ENCODE measurements at regions not wholly inside any gene's neighbourhood (a gene's known extent, or its start where the extent isn't known, plus 50 kb on each side); places are given as distances from the start of the nearest gene placed in this dataset.

GRCh38 chr9:26710008-26710407 is 182.6 kb downstream of the CAAP1 start:
- no peak overlapping the region for H2AFZ ChIP-seq (ENCODE audit: low read length)
- no peak overlapping the region for H3K18ac ChIP-seq (ENCODE audit: extremely low read depth, low read length)
- H2BK12ac ChIP-seq (ENCODE audit: low read depth, low read length) = no peak overlapping the region; the same call in 1 of the 2 replicates
- H3K23ac ChIP-seq (ENCODE audit: insufficient read length) = no peak overlapping the region
- DNase-seq (ENCODE audit: low read depth in 1 of 2, low spot score in 2 of 2) (no peak), FAIRE-seq (no peak)
- no peak overlapping the region for H2BK120ac ChIP-seq (replicated peaks; ENCODE audit: low read depth, low read length)
- no peak overlapping the region for H4K5ac ChIP-seq (ENCODE audit: insufficient read length, low read depth, low read length)
- ChIA-PET CTCF (ENCODE audit: partially characterized antibody) (interaction anchor here (0.6 to 2.5 kb wide), 3 partner anchors 14 to 96 kb away, joined by 3 to 10 read pairs (median 3); no protein-coding TSS in a partner anchor), POLR2A (ENCODE audit: partially characterized antibody) (no interaction called here)
- H2BK15ac ChIP-seq (ENCODE audit: low read length) = no peak overlapping the region
- no peak overlapping the region for H2AK5ac ChIP-seq (ENCODE audit: low read depth, low read length)
- no peaks in the 10 kb centered on the region for H4K20me1 ChIP-seq (replicated peaks in 1 of 2; ENCODE audit: control insufficient read depth in 1 of 2, insufficient read depth in 2 of 2, low read length in 2 of 2)
- H3K9ac ChIP-seq (replicated peaks in 1 of 4; ENCODE audit: extremely low read depth in 1 of 4, low read depth in 3 of 4, low read length in 3 of 4) = no peak overlapping the region
- no peak overlapping the region for H3K4ac ChIP-seq (replicated peaks; ENCODE audit: insufficient read length, low read depth, low read length)
- H3K23me2 ChIP-seq (ENCODE audit: low read depth, low read length) = peaks cover 3% of the 10 kb centered on the region; the same call in 1 of the 2 replicates
- H3K14ac ChIP-seq (ENCODE audit: insufficient read length) = no peak overlapping the region
- no peak overlapping the region for H2BK20ac ChIP-seq (ENCODE audit: low read length)
- H3K9me3 ChIP-seq (ENCODE audit: insufficient read depth in 2 of 2, low read depth in 1 of 2, low read length in 1 of 2) = no peaks in the 10 kb centered on the region
- H3K4me3 ChIP-seq (ENCODE audit: extremely low read depth in 1 of 4, insufficient read depth in 2 of 4, low read depth in 3 of 4, low read length in 4 of 4) = no peak overlapping the region
- H4K8ac ChIP-seq (ENCODE audit: extremely low read depth, insufficient read depth, low read length) = no peak overlapping the region
- H3K36me3 ChIP-seq (ENCODE audit: control insufficient read depth in 2 of 4, insufficient read depth in 4 of 4, low read length in 3 of 4) = no peaks in the 10 kb centered on the region
- no peaks in the 10 kb centered on the region for H3K27me3 ChIP-seq (replicated peaks in 1 of 4; ENCODE audit: control insufficient read depth in 3 of 4, extremely low read depth in 1 of 4, insufficient read depth in 3 of 4, low read length in 3 of 4)
- no peak for TF ChIP-seq SUZ12 (IDR thresholded peaks at IDR 0.05; ENCODE audit: low read length)
- TF ChIP-seq KDM1A (IDR thresholded peaks at IDR 0.05; ENCODE audit: borderline replicate concordance, low read length) = no peak
- TF ChIP-seq POLR2A (IDR thresholded peaks at IDR 0.05; ENCODE audit: control extremely low read depth in 1 of 2, low read depth in 2 of 2, low read length in 2 of 2) = no peak
- TF ChIP-seq E2F6 (IDR thresholded peaks at IDR 0.05) = no peak
- TF ChIP-seq ASH2L (IDR thresholded peaks at IDR 0.05; ENCODE audit: low read length) = no peak
- TF ChIP-seq SIRT6 (IDR thresholded peaks at IDR 0.05; ENCODE audit: low read length) = no peak
- TF ChIP-seq TAF7 (optimal IDR thresholded peaks at IDR 0.05; ENCODE audit: borderline replicate concordance, low read depth, low read length) = no peak
- TF ChIP-seq CBX8 (IDR thresholded peaks at IDR 0.05; ENCODE audit: borderline replicate concordance, low read depth, low read length) = no peak
- TF ChIP-seq TCF12 (IDR thresholded peaks at IDR 0.05; ENCODE audit: low read depth, low read length) = no peak
- WGBS, 2 experiments (ENCODE audit: extremely low coverage in 1 of 2, insufficient coverage in 1 of 2, insufficient read length in 1 of 2, insufficient replicate concordance in 2 of 2, low coverage in 1 of 2, low lambda C conversion rate in 2 of 2, missing lambda C conversion rate in 1 of 2) = 94% methylated on average over 3 of the region's 3 CpGs; no CpG with 5 or more reads in 1 of the 2 experiments
- H2BK5ac ChIP-seq (ENCODE audit: low read depth, low read length) = no peak overlapping the region
- H3K56ac ChIP-seq (replicated peaks; ENCODE audit: insufficient read length, low read depth, low read length) = no peak overlapping the region
- no peaks in the 10 kb centered on the region for H3K79me1 ChIP-seq (ENCODE audit: low read depth, low read length)
- H3K4me1 ChIP-seq (replicated peaks in 1 of 4; ENCODE audit: control insufficient read depth in 3 of 4, insufficient read depth in 4 of 4, low read length in 3 of 4) = no peaks in the 10 kb centered on the region
- no peak overlapping the region for H3K4me2 ChIP-seq (ENCODE audit: insufficient read depth in 1 of 2, low read depth in 2 of 2, low read length in 2 of 2)
- H3K27ac ChIP-seq (ENCODE audit: low read depth, low read length) = no peak overlapping the region
- H3K79me2 ChIP-seq (ENCODE audit: control insufficient read depth in 1 of 2, insufficient read depth in 2 of 2, low read length in 2 of 2) = no peaks in the 10 kb centered on the region
- no peak overlapping the region for H4K91ac ChIP-seq (replicated peaks; ENCODE audit: insufficient read length, low read length)
